ENCODE measurements at regions not wholly inside any gene's neighbourhood (a gene's known extent, or its start where the extent isn't known, plus 50 kb on each side); places are given as distances from the start of the nearest gene placed in this dataset.
"Not testable (repeated sequence)": the region's sequence is repeated elsewhere in the genome, so short reads cannot be mapped to it uniquely, and the experiment has no call there.

DNA sequence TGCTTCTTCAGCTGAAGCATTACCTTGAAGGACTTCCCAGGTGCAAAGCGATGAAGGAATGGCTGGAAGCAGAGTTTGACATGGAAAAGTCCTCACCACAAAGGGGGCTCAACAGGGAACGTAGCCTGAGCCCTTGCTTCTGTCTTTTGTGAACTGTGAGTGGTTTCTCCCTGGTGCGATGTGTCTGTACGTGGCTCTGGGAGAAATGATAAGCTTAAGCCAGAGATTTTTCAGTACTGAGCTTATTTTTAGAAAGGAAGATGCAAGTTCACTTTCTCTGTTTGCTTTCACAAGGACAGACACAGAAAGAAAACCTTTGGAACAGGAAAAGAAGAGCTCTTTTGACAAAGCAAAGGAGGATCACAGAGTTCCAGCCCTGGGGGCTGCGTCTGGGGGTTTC is 79.4 kb downstream of the DACT2 start:
- no CpG with 5 or more reads among the region's 5 CpGs for WGBS (ENCODE audit: extremely low coverage, insufficient coverage, low lambda C conversion rate)
- no peaks in the 10 kb centered on the region for H3K79me1 ChIP-seq (ENCODE audit: low read length)
- H3K27me3 ChIP-seq (ENCODE audit: insufficient read depth, low read length, poor library complexity), result no peaks in the 10 kb centered on the region
- no peak overlapping the region for H4K8ac ChIP-seq (ENCODE audit: low read depth, low read length)
- H2BK15ac ChIP-seq (replicated peaks; ENCODE audit: low read depth), result no peak overlapping the region
- H3K4me3 ChIP-seq (ENCODE audit: low read length), result no peak overlapping the region
- no peaks in the 10 kb centered on the region for H3K4me1 ChIP-seq (ENCODE audit: control insufficient read depth, low read depth, low read length)
- H3K79me2 ChIP-seq (ENCODE audit: control insufficient read depth, insufficient read depth, low read length), result no peaks in the 10 kb centered on the region
- H3K4ac ChIP-seq (ENCODE audit: low read depth, low read length), result no peak overlapping the region
- no peaks in the 10 kb centered on the region for H3K36me3 ChIP-seq (ENCODE audit: control insufficient read depth, insufficient read depth, low read length)
- no peak overlapping the region for H3K18ac ChIP-seq (ENCODE audit: low read length)
- no peak overlapping the region for H2BK120ac ChIP-seq (ENCODE audit: low read depth, low read length)
- no peak overlapping the region for H2AK5ac ChIP-seq (ENCODE audit: low read length)
- H3K27ac ChIP-seq (ENCODE audit: low read depth, low read length), result no peak overlapping the region
- H4K5ac ChIP-seq (ENCODE audit: low read length), result no peak overlapping the region
- no peak overlapping the region for H3K56ac ChIP-seq (ENCODE audit: low read length)
- no peak overlapping the region for H3K4me2 ChIP-seq (ENCODE audit: low read length)
- no peak overlapping the region for H3K9ac ChIP-seq (ENCODE audit: low read length)
- no peak for DNase-seq
- H2BK5ac ChIP-seq (ENCODE audit: low read length), result no peak overlapping the region
- H3K23ac ChIP-seq (ENCODE audit: low read length), result no peak overlapping the region

DNA sequence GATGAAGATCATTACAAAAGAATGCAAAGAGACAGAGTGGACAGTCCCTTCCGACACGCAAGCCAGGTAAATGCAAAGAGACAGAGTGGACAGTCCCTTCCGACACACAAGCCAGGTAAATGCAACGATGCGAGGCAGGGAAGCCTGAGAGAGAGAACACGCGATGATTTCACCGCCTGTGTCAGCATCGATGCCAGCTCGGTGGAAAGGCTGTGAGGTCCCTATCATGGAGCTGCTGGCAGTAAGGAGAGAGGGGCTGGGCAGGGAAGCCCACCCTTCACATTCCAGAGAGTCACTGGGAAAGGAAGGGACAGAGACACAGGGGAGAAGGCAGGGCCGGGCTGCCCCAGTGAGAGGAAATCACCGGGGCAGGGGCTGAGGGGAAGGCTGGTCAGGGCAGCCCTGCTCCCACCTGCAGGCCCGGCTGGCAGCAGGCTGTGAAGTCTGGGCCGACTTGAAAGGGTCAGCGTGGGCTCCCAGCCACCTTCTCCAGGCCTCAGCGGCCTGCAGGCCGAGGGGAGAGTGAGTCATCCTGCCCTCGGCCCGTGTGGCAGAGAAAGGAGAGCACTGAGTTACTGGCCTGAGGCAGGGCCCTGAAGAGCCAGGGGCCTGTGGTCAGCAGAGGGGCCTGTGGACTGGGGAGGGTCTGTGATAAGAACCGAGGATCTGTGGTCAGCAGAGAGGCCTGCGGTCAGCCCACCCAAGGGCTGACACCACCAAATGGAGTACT is 80.4 kb downstream of the DACT2 start:
- no peaks in the 10 kb centered on the region for H3K27me3 ChIP-seq (ENCODE audit: insufficient read depth, low read length, poor library complexity)
- no peak overlapping the region for H3K56ac ChIP-seq (ENCODE audit: low read length)
- no peak overlapping the region for H4K8ac ChIP-seq (ENCODE audit: low read depth, low read length)
- no CpG with 5 or more reads among the region's 21 CpGs for WGBS (ENCODE audit: extremely low coverage, insufficient coverage, low lambda C conversion rate)
- H4K5ac ChIP-seq (ENCODE audit: low read length), result no peak overlapping the region
- no peaks in the 10 kb centered on the region for H3K36me3 ChIP-seq (ENCODE audit: control insufficient read depth, insufficient read depth, low read length)
- no peak overlapping the region for H3K4me2 ChIP-seq (ENCODE audit: low read length)
- no peak overlapping the region for H2BK5ac ChIP-seq (ENCODE audit: low read length)
- H2BK15ac ChIP-seq (replicated peaks; ENCODE audit: low read depth), result no peak overlapping the region
- H3K27ac ChIP-seq (ENCODE audit: low read depth, low read length), result no peak overlapping the region
- no peak overlapping the region for H3K4ac ChIP-seq (ENCODE audit: low read depth, low read length)
- no peak overlapping the region for H2AK5ac ChIP-seq (ENCODE audit: low read length)
- no peaks in the 10 kb centered on the region for H3K4me1 ChIP-seq (ENCODE audit: control insufficient read depth, low read depth, low read length)
- H3K18ac ChIP-seq (ENCODE audit: low read length), result no peak overlapping the region
- H2BK120ac ChIP-seq (ENCODE audit: low read depth, low read length), result no peak overlapping the region
- no peaks in the 10 kb centered on the region for H3K79me2 ChIP-seq (ENCODE audit: control insufficient read depth, insufficient read depth, low read length)
- H3K9ac ChIP-seq (ENCODE audit: low read length), result no peak overlapping the region
- H3K4me3 ChIP-seq (ENCODE audit: low read length), result no peak overlapping the region
- H3K79me1 ChIP-seq (ENCODE audit: low read length), result no peaks in the 10 kb centered on the region
- H3K23ac ChIP-seq (ENCODE audit: low read length), result no peak overlapping the region
- DNase-seq, result no peak

DNA sequence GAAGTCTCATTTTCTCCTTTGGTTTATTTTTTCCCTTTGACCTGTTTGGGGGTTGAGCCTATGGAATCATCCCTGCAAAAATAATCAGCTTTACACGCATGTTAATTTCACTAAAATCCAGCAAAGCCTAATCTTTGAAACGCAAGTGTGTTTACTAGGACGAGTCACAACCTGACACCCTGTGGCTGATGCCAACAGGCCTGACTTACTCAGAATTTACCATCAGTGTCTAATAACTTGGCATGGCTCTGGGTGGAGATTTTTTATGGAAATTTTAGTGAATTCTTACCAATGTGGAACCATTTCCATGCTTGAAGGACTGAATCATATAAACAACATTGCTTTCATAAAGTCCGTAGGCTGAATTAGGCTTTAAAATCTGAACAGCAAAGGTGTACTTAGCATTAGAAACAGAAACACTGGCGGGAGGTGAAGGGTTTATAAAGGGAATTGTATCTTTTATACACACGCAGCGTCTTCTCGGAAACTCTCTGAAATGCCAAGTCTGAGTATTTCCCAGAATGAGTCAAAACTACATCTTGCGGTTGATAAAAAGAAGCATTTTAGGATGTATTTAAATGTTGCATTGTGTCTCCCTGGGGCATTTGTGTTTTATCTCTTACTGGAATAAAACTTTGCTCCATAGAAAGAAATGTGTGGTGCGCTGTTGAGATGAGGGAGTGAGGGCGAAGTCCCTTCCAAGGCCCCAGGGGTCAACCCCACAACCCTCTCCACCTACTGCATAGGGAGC is 81.2 kb downstream of the DACT2 start:
- no peak overlapping the region for H3K18ac ChIP-seq (ENCODE audit: low read length)
- no peaks in the 10 kb centered on the region for H3K79me1 ChIP-seq (ENCODE audit: low read length)
- H3K4me2 ChIP-seq (ENCODE audit: low read length), result no peak overlapping the region
- no peak overlapping the region for H2BK120ac ChIP-seq (ENCODE audit: low read depth, low read length)
- DNase-seq, result no peak
- H4K8ac ChIP-seq (ENCODE audit: low read depth, low read length), result no peak overlapping the region
- H3K27ac ChIP-seq (ENCODE audit: low read depth, low read length), result no peak overlapping the region
- no CpG with 5 or more reads among the region's 11 CpGs for WGBS (ENCODE audit: extremely low coverage, insufficient coverage, low lambda C conversion rate)
- no peaks in the 10 kb centered on the region for H3K4me1 ChIP-seq (ENCODE audit: control insufficient read depth, low read depth, low read length)
- no peak overlapping the region for H2BK15ac ChIP-seq (replicated peaks; ENCODE audit: low read depth)
- no peak overlapping the region for H4K5ac ChIP-seq (ENCODE audit: low read length)
- H3K4ac ChIP-seq (ENCODE audit: low read depth, low read length), result no peak overlapping the region
- H3K56ac ChIP-seq (ENCODE audit: low read length), result no peak overlapping the region
- H3K27me3 ChIP-seq (ENCODE audit: insufficient read depth, low read length, poor library complexity), result no peaks in the 10 kb centered on the region
- H3K79me2 ChIP-seq (ENCODE audit: control insufficient read depth, insufficient read depth, low read length), result no peaks in the 10 kb centered on the region
- no peak overlapping the region for H2AK5ac ChIP-seq (ENCODE audit: low read length)
- H3K36me3 ChIP-seq (ENCODE audit: control insufficient read depth, insufficient read depth, low read length), result no peaks in the 10 kb centered on the region
- no peak overlapping the region for H3K9ac ChIP-seq (ENCODE audit: low read length)
- no peak overlapping the region for H3K4me3 ChIP-seq (ENCODE audit: low read length)
- H3K23ac ChIP-seq (ENCODE audit: low read length), result no peak overlapping the region
- no peak overlapping the region for H2BK5ac ChIP-seq (ENCODE audit: low read length)

DNA sequence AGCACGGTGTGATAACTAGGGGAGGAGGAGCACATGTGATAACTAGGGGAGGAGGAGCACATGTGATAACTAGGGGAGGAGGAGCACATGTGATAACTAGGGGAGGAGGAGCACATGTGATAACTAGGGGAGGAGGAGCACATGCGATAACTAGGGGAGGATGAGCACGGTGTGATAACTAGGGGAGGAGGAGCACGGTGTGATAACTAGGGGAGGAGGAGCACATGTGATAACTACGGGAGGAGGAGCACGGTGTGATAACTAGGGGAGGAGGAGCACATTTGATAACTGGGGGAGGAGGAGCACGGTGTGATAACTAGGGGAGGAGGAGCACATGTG is 85.7 kb downstream of the DACT2 start:
- not testable (repeated sequence) for H3K79me1 ChIP-seq (ENCODE audit: low read length); H2BK120ac ChIP-seq (ENCODE audit: low read depth, low read length); H3K36me3 ChIP-seq (ENCODE audit: control insufficient read depth, insufficient read depth, low read length); H2AK5ac ChIP-seq (ENCODE audit: low read length); H3K27ac ChIP-seq (ENCODE audit: low read depth, low read length); H2BK15ac ChIP-seq (replicated peaks; ENCODE audit: low read depth); H2BK5ac ChIP-seq (ENCODE audit: low read length); H3K4me2 ChIP-seq (ENCODE audit: low read length); H3K27me3 ChIP-seq (ENCODE audit: insufficient read depth, low read length, poor library complexity); H3K23ac ChIP-seq (ENCODE audit: low read length); H4K5ac ChIP-seq (ENCODE audit: low read length); H4K8ac ChIP-seq (ENCODE audit: low read depth, low read length); H3K18ac ChIP-seq (ENCODE audit: low read length); DNase-seq; H3K4me3 ChIP-seq (ENCODE audit: low read length); H3K4me1 ChIP-seq (ENCODE audit: control insufficient read depth, low read depth, low read length); H3K56ac ChIP-seq (ENCODE audit: low read length); H3K4ac ChIP-seq (ENCODE audit: low read depth, low read length); H3K9ac ChIP-seq (ENCODE audit: low read length); H3K79me2 ChIP-seq (ENCODE audit: control insufficient read depth, insufficient read depth, low read length)
- no CpG with 5 or more reads among the region's 7 CpGs for WGBS (ENCODE audit: extremely low coverage, insufficient coverage, low lambda C conversion rate)

DNA sequence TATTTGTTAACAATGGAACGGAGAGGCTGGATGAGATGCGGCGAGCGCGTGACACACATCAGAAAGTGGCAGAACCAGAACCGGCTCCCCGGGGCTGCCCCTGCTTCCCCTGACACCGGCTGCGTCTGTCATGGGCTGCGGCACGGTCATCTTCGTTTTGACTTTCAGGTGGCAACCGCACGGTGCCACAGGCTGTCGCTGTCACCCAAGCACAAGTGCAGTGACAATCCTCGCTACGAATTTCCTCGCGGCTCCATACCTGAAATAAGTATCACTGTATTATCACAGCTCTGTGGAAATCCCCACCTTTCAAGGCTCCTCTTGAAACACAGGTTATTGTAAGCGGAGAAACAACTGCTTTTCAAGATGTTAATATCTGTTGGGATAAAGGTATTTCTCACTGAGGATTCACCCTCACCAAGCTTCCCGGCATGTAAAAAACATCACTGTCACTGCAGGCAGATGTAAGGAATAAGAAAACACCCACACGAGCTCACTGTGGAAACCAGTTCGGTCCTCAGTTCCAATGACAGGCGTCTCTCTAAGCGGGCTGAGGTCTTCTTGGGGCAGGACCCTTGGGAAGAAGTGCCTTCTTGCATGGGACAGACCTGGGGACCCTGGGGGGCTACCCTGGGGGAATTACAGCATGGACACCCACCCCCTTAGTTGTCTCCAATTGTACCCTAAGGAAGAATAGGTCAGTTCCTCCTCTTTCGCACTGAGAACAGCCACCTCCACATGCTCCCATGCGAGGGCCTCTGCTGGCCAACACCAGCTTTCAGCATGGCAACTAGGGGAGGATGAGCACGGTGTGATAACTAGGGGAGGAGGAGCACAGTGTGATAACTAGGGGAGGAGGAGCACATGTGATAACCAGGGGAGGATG is 86.3 kb downstream of the DACT2 start:
- no peaks in the 10 kb centered on the region for H3K4me1 ChIP-seq (ENCODE audit: control insufficient read depth, low read depth, low read length)
- H3K36me3 ChIP-seq (ENCODE audit: control insufficient read depth, insufficient read depth, low read length), result no peaks in the 10 kb centered on the region
- no peak overlapping the region for H3K23ac ChIP-seq (ENCODE audit: low read length)
- no peaks in the 10 kb centered on the region for H3K79me2 ChIP-seq (ENCODE audit: control insufficient read depth, insufficient read depth, low read length)
- no peaks in the 10 kb centered on the region for H3K79me1 ChIP-seq (ENCODE audit: low read length)
- H3K27me3 ChIP-seq (ENCODE audit: insufficient read depth, low read length, poor library complexity), result no peaks in the 10 kb centered on the region
- H2BK15ac ChIP-seq (replicated peaks; ENCODE audit: low read depth), result no peak overlapping the region
- no peak overlapping the region for H2BK120ac ChIP-seq (ENCODE audit: low read depth, low read length)
- H3K9ac ChIP-seq (ENCODE audit: low read length), result no peak overlapping the region
- no peak overlapping the region for H4K8ac ChIP-seq (ENCODE audit: low read depth, low read length)
- no peak overlapping the region for H3K4me2 ChIP-seq (ENCODE audit: low read length)
- H4K5ac ChIP-seq (ENCODE audit: low read length), result no peak overlapping the region
- no peak overlapping the region for H2AK5ac ChIP-seq (ENCODE audit: low read length)
- peak; percentile 43 for DNase-seq
- H3K4me3 ChIP-seq (ENCODE audit: low read length), result no peak overlapping the region
- no peak overlapping the region for H3K18ac ChIP-seq (ENCODE audit: low read length)
- no peak overlapping the region for H3K4ac ChIP-seq (ENCODE audit: low read depth, low read length)
- no peak overlapping the region for H3K27ac ChIP-seq (ENCODE audit: low read depth, low read length)
- H2BK5ac ChIP-seq (ENCODE audit: low read length), result no peak overlapping the region
- no CpG with 5 or more reads among the region's 28 CpGs for WGBS (ENCODE audit: extremely low coverage, insufficient coverage, low lambda C conversion rate)
- no peak overlapping the region for H3K56ac ChIP-seq (ENCODE audit: low read length)

Measured in mesendoderm (in vitro differentiated cells).